Keratinocyte (primary cell): ENCODE measurements at regions not wholly inside any gene's neighbourhood (a gene's known extent, or its start where the extent isn't known, plus 50 kb on each side); places are given as distances from the start of the nearest gene placed in this dataset.
"Not testable (repeated sequence)": the region's sequence is repeated elsewhere in the genome, so short reads cannot be mapped to it uniquely, and the experiment has no call there.

Experiments
- DNase-seq: peaks from one replicate; pipeline ENCODE4 v3.0.0-alpha.2; 2011; ENCODE audit warnings: low read depth, missing footprints, low spot score
- FAIRE-seq: peaks from 2 replicates; lab custom pipeline; 2011; peaks lifted over from hg19 to GRCh38; lab: Jason Lieb, UNC
- H2AFZ ChIP-seq: 2 replicates; pipeline ENCODE4 v1.6.0; 2012; ENCODE audit warnings: low read length, control low read depth, inconsistent platforms; ENCODE audit not compliant: control insufficient read depth
- H3K27ac ChIP-seq: 2 replicates; pipeline ENCODE4 v1.5.1; 2011; ENCODE audit warnings: low read length; ENCODE audit not compliant: control insufficient read depth, insufficient read depth
- H3K27me3 ChIP-seq: 3 replicates; pipeline ENCODE4 v1.6.0; 2011; ENCODE audit warnings: low read length; ENCODE audit not compliant: control insufficient read depth, insufficient read depth; ENCODE audit errors: extremely low read depth
- H3K36me3 ChIP-seq, 2 experiments: 2 replicates in 1 of 2; 3 replicates in 1 of 2; pipeline ENCODE4 v1.5.1; 2011; ENCODE audit warnings: low read length in 2 of 2, mild to moderate bottlenecking in 1 of 2; ENCODE audit not compliant: control insufficient read depth in 2 of 2, insufficient read depth in 2 of 2; ENCODE audit errors: extremely low read depth in 1 of 2
- H3K4me1 ChIP-seq: 3 replicates; pipeline ENCODE4 v1.5.1; 2011; ENCODE audit warnings: low read length; ENCODE audit not compliant: control insufficient read depth, insufficient read depth; ENCODE audit errors: extremely low read depth
- H3K4me2 ChIP-seq: 3 replicates; pipeline ENCODE4 v1.6.0; 2011; ENCODE audit warnings: low read depth, low read length; ENCODE audit not compliant: control insufficient read depth, insufficient read depth; ENCODE audit errors: extremely low read depth
- H3K4me3 ChIP-seq, 3 experiments: fragments of 200-600 bp in 1 of 3; sonication (generic) in 1 of 3; 2 replicates in 2 of 3; 3 replicates in 1 of 3; pipeline ENCODE4 v1.5.1; 2011 to 2016; ENCODE audit warnings: low read length in 3 of 3, mild to moderate bottlenecking in 3 of 3, control low read depth in 2 of 3, inconsistent platforms in 1 of 3, low read depth in 1 of 3, mixed read lengths in 1 of 3, mixed run types in 1 of 3, moderate library complexity in 1 of 3; ENCODE audit not compliant: control insufficient read depth in 2 of 3, insufficient read depth in 2 of 3; ENCODE audit errors: extremely low read depth in 1 of 3
- H3K79me2 ChIP-seq: 2 replicates; pipeline ENCODE4 v1.6.0; 2012; ENCODE audit warnings: low read length; ENCODE audit not compliant: control insufficient read depth, insufficient read depth
- H3K9ac ChIP-seq: 3 replicates; pipeline ENCODE4 v1.6.0; 2011; ENCODE audit warnings: low read length; ENCODE audit not compliant: control insufficient read depth, insufficient read depth; ENCODE audit errors: extremely low read depth
- H3K9me1 ChIP-seq: 3 replicates; pipeline ENCODE4 v1.6.0; 2011; ENCODE audit warnings: low read length; ENCODE audit not compliant: control insufficient read depth, insufficient read depth; ENCODE audit errors: extremely low read depth
- H3K9me3 ChIP-seq: 2 replicates; pipeline ENCODE4 v1.5.1; 2012; ENCODE audit warnings: low read depth, low read length; ENCODE audit not compliant: control insufficient read depth
- H4K20me1 ChIP-seq: 3 replicates; pipeline ENCODE4 v1.6.0; 2011; ENCODE audit warnings: low read length; ENCODE audit not compliant: control insufficient read depth, insufficient read depth; ENCODE audit errors: extremely low read depth
- EZH2 ChIP-seq: IDR thresholded peaks from one replicate; pipeline ENCODE4 v1.6.1; 2012; ENCODE audit warnings: inconsistent platforms, mild to moderate bottlenecking, low read length, moderate library complexity
- dilution Hi-C: fragments of 300-500 bp; cut with MboI; formaldehyde crosslinking; loops from one replicate; pipeline ENCODE4 v1.7.0; 2020; ENCODE audit warnings: low sequenced_read_pairs; ENCODE audit not compliant: extremely low pct_ligation_motif_present
- TF ChIP-seq, protein P1 (sequence below), 3 experiments: IDR thresholded peaks in 1 of 3; conservative IDR thresholded peaks in 1 of 3; optimal IDR thresholded peaks in 1 of 3; 2 replicates in 2 of 3; 3 replicates in 1 of 3; pipeline versions ENCODE3 to v1.5.1; 2011; ENCODE audit warnings: low read length in 3 of 3, mild to moderate bottlenecking in 3 of 3, moderate library complexity in 2 of 3, control low read depth in 1 of 3, inconsistent platforms in 1 of 3; ENCODE audit not compliant: insufficient read depth in 2 of 3; ENCODE audit errors: extremely low read depth in 1 of 3

DNA sequence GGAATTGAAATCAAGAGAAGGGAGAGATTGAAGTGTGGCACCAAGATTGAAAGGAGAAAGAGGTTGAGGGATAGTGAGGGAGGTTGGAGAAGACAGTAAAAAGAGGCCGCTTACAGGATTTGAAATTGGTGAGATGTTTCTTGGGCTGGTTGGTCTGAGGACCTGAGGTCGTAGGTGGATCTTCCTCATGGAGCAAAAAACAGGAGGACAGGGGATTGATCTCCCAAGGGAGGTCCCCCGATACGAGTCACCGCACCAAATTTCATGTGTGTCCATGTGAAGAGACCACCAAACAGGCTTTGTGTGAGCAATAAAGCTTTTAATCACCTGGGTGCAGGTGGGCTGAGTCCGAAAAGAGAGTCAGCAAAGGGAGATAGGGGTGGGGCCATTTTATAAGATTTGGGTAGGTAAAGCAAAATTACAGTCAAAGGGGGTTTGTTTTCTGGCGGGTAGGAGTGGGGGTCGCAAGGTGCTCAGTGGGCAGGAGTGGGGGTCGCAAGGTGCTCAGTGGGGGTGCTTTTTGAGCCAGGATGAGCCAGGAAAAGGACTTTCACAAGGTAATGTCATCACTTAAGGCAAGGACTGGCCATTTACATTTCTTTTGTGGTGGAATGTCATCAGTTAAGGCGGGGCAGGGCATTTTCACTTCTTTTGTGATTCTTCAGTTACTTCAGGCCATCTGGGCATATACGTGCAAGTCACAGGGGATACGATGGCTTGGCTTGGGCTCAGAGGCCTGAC, 505.5 kb downstream of the GRIN2A start:
- FAIRE-seq, H3K27me3 ChIP-seq, H3K27ac ChIP-seq, DNase-seq, H3K79me2 ChIP-seq, H3K9me3 ChIP-seq, H3K36me3 ChIP-seq, H3K9me1 ChIP-seq, H4K20me1 ChIP-seq, dilution Hi-C loops, H3K4me3 ChIP-seq, H2AFZ ChIP-seq, H3K4me2 ChIP-seq, H3K4me1 ChIP-seq, H3K9ac ChIP-seq: not testable (repeated sequence)

DNA sequence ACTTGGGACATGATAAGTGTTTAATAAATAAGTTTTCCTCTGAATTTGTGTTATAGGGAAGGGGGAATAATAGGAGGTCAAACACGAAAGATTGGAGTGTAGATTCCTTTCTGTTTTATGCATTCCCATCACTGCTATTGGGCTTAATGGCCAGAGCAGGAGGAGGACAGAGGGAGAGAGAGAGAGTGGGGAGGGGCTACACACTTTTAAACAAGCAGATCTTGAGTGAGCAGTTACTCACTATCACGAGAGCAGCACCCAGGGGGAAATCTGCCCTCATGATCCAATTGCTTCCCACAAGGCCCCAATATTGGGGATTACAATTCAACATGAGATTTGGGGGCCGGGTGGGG, 505.0 kb downstream of the GRIN2A start:
- H4K20me1 ChIP-seq = no peaks in the 10 kb centered on the region
- no peak for TF ChIP-seq EZH2
- TF ChIP-seq, protein P1, sequence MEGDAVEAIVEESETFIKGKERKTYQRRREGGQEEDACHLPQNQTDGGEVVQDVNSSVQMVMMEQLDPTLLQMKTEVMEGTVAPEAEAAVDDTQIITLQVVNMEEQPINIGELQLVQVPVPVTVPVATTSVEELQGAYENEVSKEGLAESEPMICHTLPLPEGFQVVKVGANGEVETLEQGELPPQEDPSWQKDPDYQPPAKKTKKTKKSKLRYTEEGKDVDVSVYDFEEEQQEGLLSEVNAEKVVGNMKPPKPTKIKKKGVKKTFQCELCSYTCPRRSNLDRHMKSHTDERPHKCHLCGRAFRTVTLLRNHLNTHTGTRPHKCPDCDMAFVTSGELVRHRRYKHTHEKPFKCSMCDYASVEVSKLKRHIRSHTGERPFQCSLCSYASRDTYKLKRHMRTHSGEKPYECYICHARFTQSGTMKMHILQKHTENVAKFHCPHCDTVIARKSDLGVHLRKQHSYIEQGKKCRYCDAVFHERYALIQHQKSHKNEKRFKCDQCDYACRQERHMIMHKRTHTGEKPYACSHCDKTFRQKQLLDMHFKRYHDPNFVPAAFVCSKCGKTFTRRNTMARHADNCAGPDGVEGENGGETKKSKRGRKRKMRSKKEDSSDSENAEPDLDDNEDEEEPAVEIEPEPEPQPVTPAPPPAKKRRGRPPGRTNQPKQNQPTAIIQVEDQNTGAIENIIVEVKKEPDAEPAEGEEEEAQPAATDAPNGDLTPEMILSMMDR (optimal IDR thresholded peaks at IDR 0.05 in 1 of 3, IDR thresholded peaks at IDR 0.05 in 1 of 3, conservative IDR thresholded peaks at IDR 0.05 in 1 of 3; ENCODE audit: extremely low read depth in 1 of 3, insufficient read depth in 2 of 3, low read length in 3 of 3) = no peak
- H3K27me3 ChIP-seq = no peaks in the 10 kb centered on the region
- H3K4me3 ChIP-seq = no peak overlapping the region
- H3K36me3 ChIP-seq = no peaks in the 10 kb centered on the region
- H2AFZ ChIP-seq = no peak overlapping the region
- no peaks in the 10 kb centered on the region for H3K9me1 ChIP-seq
- H3K9ac ChIP-seq = no peak overlapping the region
- no peaks in the 10 kb centered on the region for H3K9me3 ChIP-seq
- dilution Hi-C loops = no loop called here
- DNase-seq (no peak), FAIRE-seq (no peak)
- H3K27ac ChIP-seq = no peak overlapping the region
- no peaks in the 10 kb centered on the region for H3K79me2 ChIP-seq
- H3K4me1 ChIP-seq = no peaks in the 10 kb centered on the region
- no peak overlapping the region for H3K4me2 ChIP-seq

DNA sequence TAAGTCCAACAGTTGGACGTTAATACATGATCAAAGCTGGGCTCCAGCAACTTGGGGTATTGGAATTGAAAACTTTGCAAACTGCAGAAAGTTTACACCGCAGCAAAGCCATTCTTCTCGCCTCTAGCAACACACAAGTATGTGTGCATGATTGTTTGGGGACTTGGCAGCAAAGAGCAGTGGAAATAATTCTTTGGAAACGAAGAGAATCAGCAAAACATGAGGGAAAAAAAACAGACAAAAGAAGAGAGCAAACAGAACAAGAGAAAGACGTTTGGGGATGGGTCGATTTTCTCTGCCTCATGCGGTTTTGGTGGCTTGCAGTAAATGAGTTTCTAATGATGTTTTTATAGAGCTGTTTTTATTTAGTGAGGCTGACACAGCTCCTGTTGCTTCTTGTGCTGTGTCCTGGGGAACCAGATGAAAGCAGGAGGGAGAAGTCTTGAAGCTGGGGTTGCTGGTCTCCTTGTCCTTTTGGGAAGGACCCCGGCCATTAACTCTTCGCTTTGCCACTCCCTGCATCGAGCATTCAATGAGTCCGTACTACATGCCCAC, 502.9 kb downstream of the GRIN2A start:
- Histone ChIP-seq H3K27ac (no peak overlapping the region), H3K4me2 (no peak overlapping the region), H3K4me1 (no peaks in the 10 kb centered on the region), H2AFZ (no peak overlapping the region), H3K9me3 (no peaks in the 10 kb centered on the region), H3K9ac (no peak overlapping the region), H4K20me1 (no peaks in the 10 kb centered on the region), H3K27me3 (no peaks in the 10 kb centered on the region), H3K79me2 (no peaks in the 10 kb centered on the region), H3K9me1 (no peaks in the 10 kb centered on the region), H3K36me3 (no peaks in the 10 kb centered on the region), H3K4me3 (no peak overlapping the region)
- FAIRE-seq (no peak), DNase-seq (no peak)
- TF ChIP-seq EZH2 = no peak
- TF ChIP-seq, protein P1 (optimal IDR thresholded peaks at IDR 0.05 in 1 of 3, IDR thresholded peaks at IDR 0.05 in 1 of 3, conservative IDR thresholded peaks at IDR 0.05 in 1 of 3; ENCODE audit: extremely low read depth in 1 of 3, insufficient read depth in 2 of 3, low read length in 3 of 3) = no peak
- dilution Hi-C loops = no loop called here
